ENCODE measurements at regions not wholly inside any gene's neighbourhood (a gene's known extent, or its start where the extent isn't known, plus 50 kb on each side); places are given as distances from the start of the nearest gene placed in this dataset.
"Not testable (repeated sequence)": the region's sequence is repeated elsewhere in the genome, so short reads cannot be mapped to it uniquely, and the experiment has no call there.

DNA sequence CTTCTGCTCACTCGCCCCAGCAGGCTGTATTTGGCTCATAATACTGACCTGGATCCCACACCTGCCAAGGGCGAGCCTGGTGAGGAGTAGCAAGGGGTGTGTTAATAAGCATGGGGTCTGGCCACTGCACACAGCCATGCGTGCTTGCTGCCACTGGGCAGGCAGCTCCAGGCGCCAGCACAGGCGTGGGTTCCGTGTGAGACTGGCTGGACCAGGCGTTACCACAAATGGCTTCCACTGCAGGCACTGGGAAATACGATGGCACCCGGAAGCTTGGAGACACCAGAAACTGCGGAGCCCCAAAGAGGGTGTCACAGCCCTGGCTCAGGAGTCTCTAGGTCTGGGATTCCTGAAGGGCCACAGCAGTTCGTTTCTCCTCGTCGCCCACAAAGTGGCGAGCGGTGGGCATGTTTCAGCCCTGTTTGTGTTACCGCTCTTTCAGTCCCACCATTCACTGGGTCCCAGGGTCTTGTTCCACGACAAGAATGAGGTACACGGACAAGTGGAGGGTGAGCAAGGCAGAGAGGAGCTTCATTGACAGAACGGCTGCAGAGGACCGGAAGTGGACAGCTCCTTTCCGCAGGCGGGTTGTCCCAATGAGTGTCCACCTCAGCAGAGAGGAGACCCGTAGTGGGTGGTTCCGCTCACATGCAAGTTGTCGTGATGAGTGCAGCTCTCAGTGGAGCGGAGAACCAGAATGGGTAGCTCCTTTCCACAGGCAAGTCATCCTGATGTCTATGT, 428.9 kb downstream of the EPHA5 start:
- no peak overlapping the region for H3K4me3 ChIP-seq (replicated peaks in 1 of 3)
- TF ChIP-seq, protein P1, sequence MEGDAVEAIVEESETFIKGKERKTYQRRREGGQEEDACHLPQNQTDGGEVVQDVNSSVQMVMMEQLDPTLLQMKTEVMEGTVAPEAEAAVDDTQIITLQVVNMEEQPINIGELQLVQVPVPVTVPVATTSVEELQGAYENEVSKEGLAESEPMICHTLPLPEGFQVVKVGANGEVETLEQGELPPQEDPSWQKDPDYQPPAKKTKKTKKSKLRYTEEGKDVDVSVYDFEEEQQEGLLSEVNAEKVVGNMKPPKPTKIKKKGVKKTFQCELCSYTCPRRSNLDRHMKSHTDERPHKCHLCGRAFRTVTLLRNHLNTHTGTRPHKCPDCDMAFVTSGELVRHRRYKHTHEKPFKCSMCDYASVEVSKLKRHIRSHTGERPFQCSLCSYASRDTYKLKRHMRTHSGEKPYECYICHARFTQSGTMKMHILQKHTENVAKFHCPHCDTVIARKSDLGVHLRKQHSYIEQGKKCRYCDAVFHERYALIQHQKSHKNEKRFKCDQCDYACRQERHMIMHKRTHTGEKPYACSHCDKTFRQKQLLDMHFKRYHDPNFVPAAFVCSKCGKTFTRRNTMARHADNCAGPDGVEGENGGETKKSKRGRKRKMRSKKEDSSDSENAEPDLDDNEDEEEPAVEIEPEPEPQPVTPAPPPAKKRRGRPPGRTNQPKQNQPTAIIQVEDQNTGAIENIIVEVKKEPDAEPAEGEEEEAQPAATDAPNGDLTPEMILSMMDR (IDR thresholded peaks at IDR 0.05): no peak
- H3K9me3 ChIP-seq: no peaks in the 10 kb centered on the region
- H3K36me3 ChIP-seq: no peaks in the 10 kb centered on the region
- no peaks in the 10 kb centered on the region for H3K27me3 ChIP-seq
- 93 to 97% methylated on average over 22 to 26 of the region's 26 CpGs for WGBS, 2 donors
- intact Hi-C loops (cut with DNase I): no loop called here
- no peak for DNase-seq
- H3K27ac ChIP-seq: no peak overlapping the region
- H3K4me1 ChIP-seq: peaks cover 6 to 14% of the 10 kb centered on the region in 2 donors

DNA sequence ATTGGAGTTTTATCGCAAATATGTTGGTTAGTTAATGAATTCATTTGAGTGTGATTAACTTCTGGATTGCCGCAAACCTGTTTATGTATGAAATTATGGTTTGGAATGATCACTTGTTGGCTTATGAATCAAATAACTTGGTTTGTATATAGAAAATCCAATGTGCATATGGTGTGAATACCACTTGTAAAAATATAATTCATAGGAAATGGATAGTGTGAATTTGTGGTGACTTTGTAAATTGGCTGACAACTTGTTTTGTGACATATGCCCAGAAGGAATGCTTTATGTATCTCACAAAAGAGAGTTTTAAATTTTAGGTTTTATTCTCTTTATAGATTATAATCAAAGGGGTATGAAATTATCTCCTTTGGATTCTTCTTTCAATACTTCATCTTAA, 436.2 kb downstream of the EPHA5 start:
- Histone ChIP-seq H3K4me3 (replicated peaks in 1 of 3) (no peak overlapping the region), H3K9me3 (no peaks in the 10 kb centered on the region), H3K27ac (no peak overlapping the region), H3K36me3 (no peaks in the 10 kb centered on the region), H3K4me1 (no peaks in the 10 kb centered on the region), H3K27me3 (no peaks in the 10 kb centered on the region)
- intact Hi-C loops (cut with DNase I): no loop called here
- 93 to 94% methylated on average over 2 of the region's 2 CpGs for WGBS, 2 donors
- DNase-seq: no peak
- TF ChIP-seq, protein P1 (IDR thresholded peaks at IDR 0.05): no peak
- TF ChIP-seq POLR2A (IDR thresholded peaks at IDR 0.05): no peak

DNA sequence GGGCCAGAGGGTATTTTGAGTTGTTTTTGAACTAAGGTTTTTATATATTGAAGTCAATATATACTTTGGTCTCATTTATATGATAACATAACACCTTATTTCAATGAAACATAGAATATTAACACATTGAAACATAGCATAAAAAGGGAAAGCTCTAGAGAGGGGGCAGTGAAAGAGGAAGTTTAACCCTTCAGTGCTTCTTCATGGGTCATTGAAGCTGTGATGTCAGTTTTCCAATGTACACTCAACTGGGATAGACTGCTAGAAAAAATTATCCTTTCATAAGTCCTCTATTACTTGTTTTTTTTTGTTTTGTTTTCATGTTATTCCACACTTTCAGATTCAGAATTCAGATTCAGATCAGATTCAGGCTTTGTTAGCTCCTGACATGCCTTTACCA, 442.7 kb downstream of the EPHA5 start:
- no peak for DNase-seq
- no peak overlapping the region for H3K27ac ChIP-seq
- no peak overlapping the region for H3K4me3 ChIP-seq (replicated peaks in 1 of 3)
- H3K9me3 ChIP-seq: no peaks in the 10 kb centered on the region
- TF ChIP-seq, protein P1 (IDR thresholded peaks at IDR 0.05): no peak
- no peak for TF ChIP-seq POLR2A (IDR thresholded peaks at IDR 0.05)
- no peaks in the 10 kb centered on the region for H3K36me3 ChIP-seq
- H3K4me1 ChIP-seq: peaks cover 3 to 4% of the 10 kb centered on the region in 2 donors
- intact Hi-C loops (cut with DNase I): no loop called here
- H3K27me3 ChIP-seq: no peaks in the 10 kb centered on the region

DNA sequence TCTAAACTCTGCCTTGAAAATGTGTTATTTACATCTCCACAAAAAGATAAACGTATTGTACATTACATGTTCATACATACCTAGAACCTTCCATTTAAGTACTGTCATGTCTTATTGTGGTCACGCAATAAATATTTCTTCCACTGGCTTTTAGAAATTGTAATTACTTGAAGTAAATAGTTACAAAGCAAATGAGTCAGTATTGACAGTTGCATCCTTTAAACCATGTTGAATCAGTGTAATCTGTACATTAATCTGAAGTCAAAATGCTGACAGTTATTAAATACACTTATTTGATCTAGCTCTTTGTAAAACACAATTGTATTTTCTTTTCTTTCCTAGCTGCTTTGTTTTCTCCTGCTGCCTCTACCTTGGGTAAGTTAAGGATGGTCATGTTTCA, 446.7 kb downstream of the EPHA5 start:
- Histone ChIP-seq H3K4me3 (replicated peaks in 1 of 3) (no peak overlapping the region), H3K27ac (no peak overlapping the region), H3K4me1 (peaks cover 3 to 4% of the 10 kb centered on the region in 2 donors), H3K9me3 (no peaks in the 10 kb centered on the region), H3K36me3 (no peaks in the 10 kb centered on the region), H3K27me3 (no peaks in the 10 kb centered on the region)
- TF ChIP-seq, protein P1 (IDR thresholded peaks at IDR 0.05): no peak
- TF ChIP-seq POLR2A (IDR thresholded peaks at IDR 0.05): no peak
- intact Hi-C loops (cut with DNase I): no loop called here
- no peak for DNase-seq
- 90 to 95% methylated on average over 2 of the region's 2 CpGs for WGBS, 2 donors

DNA sequence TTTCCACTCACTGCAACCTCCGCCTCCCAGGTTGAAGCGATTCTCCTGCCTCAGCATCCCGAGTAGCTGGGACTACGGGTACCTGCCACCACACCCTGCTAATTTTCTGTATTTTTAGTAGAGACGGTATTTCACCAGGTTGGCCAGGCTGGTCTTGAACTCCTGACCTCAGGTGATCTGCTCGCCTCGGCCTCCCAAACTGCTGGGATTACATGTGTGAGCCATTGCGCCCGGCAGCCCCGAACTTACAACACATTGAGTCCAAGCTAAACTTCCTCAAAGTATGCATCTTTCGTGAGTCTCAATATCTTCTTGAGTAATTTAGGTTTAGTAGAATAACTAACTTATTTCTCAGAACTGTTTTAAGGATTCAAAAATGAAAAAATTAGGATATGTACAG, 447.2 kb downstream of the EPHA5 start:
- H3K27ac ChIP-seq; H3K36me3 ChIP-seq; H3K4me1 ChIP-seq; H3K9me3 ChIP-seq; H3K4me3 ChIP-seq (replicated peaks in 1 of 3); DNase-seq; H3K27me3 ChIP-seq; intact Hi-C loops (cut with DNase I): not testable (repeated sequence)
- WGBS, 2 donors: 92 to 93% methylated on average over 11 of the region's 11 CpGs
